GM12873 (cell line): ENCODE measurements at regions not wholly inside any gene's neighbourhood (a gene's known extent, or its start where the extent isn't known, plus 50 kb on each side); places are given as distances from the start of the nearest gene placed in this dataset.

ENCODE experiments used
- CTCF ChIP-seq: IDR thresholded peaks from 2 replicates; pipeline ENCODE4 v1.5.1; 2012; ENCODE audit warnings: low read depth, mild to moderate bottlenecking, moderate library complexity, low read length, control low read depth; ENCODE audit not compliant: insufficient read depth; ENCODE audit errors: missing control alignments

- TF ChIP-seq CTCF: no peak
These were observed 387.7 kb upstream of the TEX13C start for GRCh38 chrX:124931958-124932357.

DNA sequence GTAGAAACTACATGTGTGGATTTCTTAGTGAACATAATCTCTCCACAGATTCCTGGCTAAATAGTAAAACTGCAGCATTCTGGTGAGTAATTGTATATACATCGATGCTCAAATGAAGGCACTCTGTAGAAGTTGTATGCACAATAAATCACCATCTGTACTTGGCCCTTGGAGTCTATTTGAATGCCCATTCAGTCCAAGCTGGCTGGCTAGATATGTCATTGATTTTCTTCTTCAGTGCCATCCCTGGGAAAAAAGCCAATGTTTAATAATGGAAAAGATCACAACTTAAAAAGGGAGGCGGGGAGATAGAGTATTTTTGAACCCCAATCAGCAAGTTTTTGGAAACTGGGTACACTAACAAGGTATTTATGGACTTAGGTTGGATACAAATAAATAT is 381.0 kb upstream of the TEX13C start:
- TF ChIP-seq CTCF: no peak

DNA sequence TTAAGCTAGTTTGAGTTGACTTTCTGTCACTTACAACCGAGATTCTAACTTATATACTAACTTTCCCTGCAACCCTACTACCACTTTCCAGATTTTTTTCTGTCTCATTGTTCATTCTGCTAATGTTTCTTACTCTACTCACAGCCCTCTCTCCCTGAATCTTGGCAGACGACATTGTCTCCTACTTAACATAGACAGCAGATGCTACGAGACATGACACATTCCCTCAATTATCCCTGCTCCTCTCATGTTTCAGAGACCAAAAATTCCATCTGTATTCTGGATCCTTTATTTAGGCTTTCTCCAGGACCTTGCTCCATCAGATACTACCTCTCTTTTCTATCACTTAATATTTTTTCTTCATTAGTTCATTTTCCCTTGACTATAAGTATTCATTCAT is 379.1 kb upstream of the TEX13C start:
- no peak for TF ChIP-seq CTCF

GRCh38 chrX:124954402-124954801 is 365.3 kb upstream of the TEX13C start:
- TF ChIP-seq CTCF: no peak

GRCh38 chrX:124960454-124960853 is 359.2 kb upstream of the TEX13C start:
- TF ChIP-seq CTCF: no peak

DNA sequence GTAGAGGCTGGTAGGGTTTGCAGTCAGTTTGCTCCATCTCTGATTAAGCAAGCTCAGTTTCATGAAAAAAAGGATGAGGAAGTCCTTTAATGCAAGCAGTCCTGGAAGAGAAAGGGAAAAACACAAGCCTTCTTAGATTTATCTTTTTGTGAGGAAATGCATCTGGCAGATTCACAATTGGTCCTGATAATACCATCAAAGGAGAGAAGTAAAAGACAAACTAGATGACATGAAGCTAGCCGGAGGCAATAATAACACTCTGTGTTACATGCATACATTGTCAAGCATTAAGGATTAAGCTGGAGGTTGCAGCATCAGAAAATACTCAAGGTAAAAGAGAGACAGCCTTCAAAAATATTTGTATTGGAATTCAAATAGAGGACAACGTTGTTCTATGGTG is 356.0 kb upstream of the TEX13C start, which contains the start of gene TENM1:
Gene TENM1 (minus strand): TSS at position 101 of the 400 bp plus-strand sequence.
- TF ChIP-seq CTCF: no peak

DNA sequence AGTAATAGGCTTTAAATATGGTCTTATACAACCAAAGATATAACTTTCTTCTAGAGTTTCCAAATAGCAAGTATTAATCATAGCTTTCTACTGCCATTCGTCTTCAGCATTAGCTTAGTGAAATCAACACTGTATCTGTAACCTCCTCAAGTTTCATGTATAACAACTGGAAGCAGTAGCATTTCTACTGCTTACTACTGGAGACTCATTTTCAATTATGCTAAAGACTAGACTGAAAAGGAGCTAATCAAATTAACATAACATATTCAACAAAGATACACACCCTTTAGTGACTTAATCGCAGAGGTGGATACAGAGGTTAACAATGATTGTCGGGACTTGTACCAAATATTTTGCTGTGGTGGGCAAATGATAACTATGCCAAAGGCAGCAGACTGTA is 344.2 kb upstream of the TEX13C start:
- TF ChIP-seq CTCF: no peak
